BLaER1 treated with 17β-estradiol and CSF1 and Interleukin-3, amounts not matched to agents 10 nM and 100 nM (cell line): ENCODE measurements at regions not wholly inside any gene's neighbourhood (a gene's known extent, or its start where the extent isn't known, plus 50 kb on each side); places are given as distances from the start of the nearest gene placed in this dataset.

Experiments used
- H3K27ac ChIP-seq, 11 experiments: shearing (Covaris generic); formaldehyde crosslinking; 2 replicates each; pipeline ENCODE4 v1.8.1; 2022
- H3K27me3 ChIP-seq, 11 experiments: shearing (Covaris generic); formaldehyde crosslinking; 2 replicates each; pipeline ENCODE4 v1.8.1; 2022
- H3K36me3 ChIP-seq, 11 experiments: shearing (Covaris generic); formaldehyde crosslinking; 2 replicates each; pipeline ENCODE4 v1.8.1; 2022
- H3K4me1 ChIP-seq, 10 experiments: shearing (Covaris generic); formaldehyde crosslinking; 2 replicates each; pipeline ENCODE4 v1.8.1; 2022
- H3K4me2 ChIP-seq, 11 experiments: shearing (Covaris generic); formaldehyde crosslinking; 2 replicates each; pipeline ENCODE4 v1.8.1; 2022
- H3K4me3 ChIP-seq, 10 experiments: shearing (Covaris generic); formaldehyde crosslinking; 2 replicates each; pipeline ENCODE4 v1.8.1; 2022
- H3K9ac ChIP-seq, 11 experiments: shearing (Covaris generic); formaldehyde crosslinking; 2 replicates each; pipeline ENCODE4 v1.8.1; 2022
- H3K9me3 ChIP-seq, 11 experiments: shearing (Covaris generic); formaldehyde crosslinking; replicated peaks in 1 of 11; 2 replicates each; pipeline ENCODE4 v1.8.1; 2022
- H4K20me1 ChIP-seq, 11 experiments: shearing (Covaris generic); formaldehyde crosslinking; 2 replicates each; pipeline ENCODE4 v1.8.1; 2022
- Cebpa-rat ChIP-seq, 11 experiments: shearing (Covaris generic); IDR thresholded peaks; 2 replicates each; pipeline ENCODE4 v1.8.1; 2022

DNA sequence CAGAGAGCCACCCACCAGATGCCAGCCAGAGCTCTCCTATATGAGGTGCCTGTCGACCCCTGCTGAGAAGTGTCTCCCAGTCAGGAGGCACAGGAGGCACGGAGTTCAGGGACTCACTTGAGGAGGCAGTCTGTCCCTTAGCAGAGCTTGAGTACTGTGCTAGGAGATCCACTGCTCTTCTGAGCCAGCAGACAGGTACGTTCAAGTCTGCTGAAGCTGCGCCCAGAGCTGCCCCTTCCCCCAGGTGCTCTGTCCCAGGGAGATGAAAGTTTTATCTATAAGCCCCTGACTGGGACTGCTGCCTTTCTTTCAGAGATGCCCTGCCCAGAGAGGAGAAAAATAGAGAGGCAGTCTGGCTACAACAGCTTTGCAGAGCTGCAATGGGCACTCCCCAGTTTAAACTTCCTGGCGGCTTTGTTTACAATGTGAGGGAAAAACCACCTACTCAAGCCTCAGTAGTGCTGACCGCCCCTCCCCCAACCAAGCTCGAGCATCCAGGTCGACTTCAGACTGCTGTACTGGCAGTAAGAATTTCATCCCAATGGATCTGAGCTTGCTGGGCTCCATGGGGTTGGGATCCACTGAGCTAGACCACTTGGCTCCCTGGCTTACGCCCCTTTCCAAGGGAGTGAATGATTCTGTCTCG, 146.7 kb upstream of the USP15 start:
- no peaks in the 10 kb centered on the region for H3K9me3 ChIP-seq
- no peak overlapping the region for H3K27ac ChIP-seq
- no peak overlapping the region for H3K9ac ChIP-seq
- H3K4me2 ChIP-seq: no peak overlapping the region
- no peaks in the 10 kb centered on the region for H3K4me1 ChIP-seq
- no peaks in the 10 kb centered on the region for H3K27me3 ChIP-seq
- no peaks in the 10 kb centered on the region for H4K20me1 ChIP-seq
- H3K4me3 ChIP-seq: no peak overlapping the region
- TF ChIP-seq Cebpa-rat (IDR thresholded peaks at IDR 0.05): no peak
- H3K36me3 ChIP-seq: no peaks in the 10 kb centered on the region

DNA sequence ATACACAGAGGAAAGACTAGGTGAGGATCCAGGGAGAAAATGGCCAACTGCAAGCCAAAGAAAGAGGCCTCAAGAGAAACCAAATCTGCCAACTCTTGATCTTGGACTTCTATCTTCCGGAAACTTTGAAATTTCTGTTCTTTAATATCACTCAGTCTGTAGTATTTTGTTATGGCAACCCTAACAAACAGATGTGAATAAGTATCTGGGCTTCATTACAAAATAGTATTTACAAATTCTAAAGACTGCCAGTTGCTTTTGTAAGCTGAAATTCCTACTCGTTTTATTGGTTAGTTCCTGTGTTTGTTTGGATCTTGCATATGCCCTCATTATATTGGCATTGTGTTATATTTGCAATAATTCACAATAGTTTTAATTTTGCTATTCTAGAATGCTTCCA, 143.2 kb upstream of the USP15 start:
- Histone ChIP-seq H4K20me1 (no peaks in the 10 kb centered on the region), H3K4me2 (no peak overlapping the region), H3K4me1 (no peaks in the 10 kb centered on the region), H3K27me3 (no peaks in the 10 kb centered on the region), H3K4me3 (no peak overlapping the region), H3K36me3 (no peaks in the 10 kb centered on the region), H3K27ac (no peak overlapping the region), H3K9me3 (no peaks in the 10 kb centered on the region), H3K9ac (no peak overlapping the region)
- no peak for TF ChIP-seq Cebpa-rat (IDR thresholded peaks at IDR 0.05)

DNA sequence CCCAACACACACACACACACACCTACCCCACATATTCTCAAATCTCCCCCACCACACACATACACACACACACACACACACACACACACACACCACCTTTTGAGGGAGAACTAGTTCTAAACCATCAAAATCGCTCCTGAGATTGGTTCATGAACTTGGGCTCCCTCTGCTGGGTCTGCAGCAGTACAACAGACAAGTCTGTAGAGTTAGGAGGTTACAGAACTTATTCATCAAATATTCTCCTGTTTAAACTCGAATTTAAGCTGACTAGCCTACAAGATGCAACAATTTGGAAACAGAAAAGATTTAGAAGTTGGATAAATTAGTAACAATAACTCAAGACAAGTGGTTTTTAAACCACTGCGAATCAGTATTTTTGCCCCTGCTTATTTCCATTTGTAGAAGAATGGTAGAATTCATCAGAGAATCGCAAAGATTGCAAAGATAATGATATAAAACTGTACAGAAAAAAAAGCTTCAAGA, 136.4 kb upstream of the USP15 start:
- Histone ChIP-seq H3K9me3 (no peaks in the 10 kb centered on the region), H3K27me3 (no peaks in the 10 kb centered on the region), H3K4me2 (no peak overlapping the region), H3K27ac (no peak overlapping the region), H3K9ac (no peak overlapping the region), H4K20me1 (no peaks in the 10 kb centered on the region), H3K4me1 (peaks cover 0 to 8% (median 5%) of the 10 kb centered on the region in 10 experiments; a peak in 10 of 20 replicates), H3K36me3 (no peaks in the 10 kb centered on the region), H3K4me3 (no peak overlapping the region)
- TF ChIP-seq Cebpa-rat (IDR thresholded peaks at IDR 0.05): no peak

DNA sequence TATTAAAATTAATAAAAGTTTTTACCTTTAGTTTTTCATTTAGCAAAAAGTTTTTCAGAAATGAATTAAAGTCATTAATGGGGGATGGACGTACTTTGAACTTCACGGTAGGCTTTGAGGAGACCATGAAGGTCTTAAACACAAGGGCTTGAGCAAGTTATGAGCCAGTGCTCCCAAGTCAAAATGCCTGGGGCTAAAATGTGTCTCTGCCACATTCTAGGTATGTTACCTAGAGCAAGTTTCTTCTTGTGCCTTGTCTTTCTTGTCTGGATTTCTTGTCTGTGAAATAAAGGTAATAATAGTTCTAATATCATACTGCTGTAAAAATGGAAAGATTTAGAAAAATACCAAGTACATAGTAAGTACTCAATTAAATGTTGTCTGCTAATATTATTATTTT, 132.7 kb upstream of the USP15 start:
- TF ChIP-seq Cebpa-rat (IDR thresholded peaks at IDR 0.05): no peak
- peaks cover 0 to 10% (median 6%) of the 10 kb centered on the region in 10 experiments; a peak in 10 of 20 replicates for H3K4me1 ChIP-seq
- H3K27me3 ChIP-seq: no peaks in the 10 kb centered on the region
- H3K27ac ChIP-seq: no peak overlapping the region
- no peak overlapping the region for H3K9ac ChIP-seq
- H3K36me3 ChIP-seq: no peaks in the 10 kb centered on the region
- no peaks in the 10 kb centered on the region for H3K9me3 ChIP-seq
- H3K4me2 ChIP-seq: no peak overlapping the region
- no peaks in the 10 kb centered on the region for H4K20me1 ChIP-seq
- no peak overlapping the region for H3K4me3 ChIP-seq

DNA sequence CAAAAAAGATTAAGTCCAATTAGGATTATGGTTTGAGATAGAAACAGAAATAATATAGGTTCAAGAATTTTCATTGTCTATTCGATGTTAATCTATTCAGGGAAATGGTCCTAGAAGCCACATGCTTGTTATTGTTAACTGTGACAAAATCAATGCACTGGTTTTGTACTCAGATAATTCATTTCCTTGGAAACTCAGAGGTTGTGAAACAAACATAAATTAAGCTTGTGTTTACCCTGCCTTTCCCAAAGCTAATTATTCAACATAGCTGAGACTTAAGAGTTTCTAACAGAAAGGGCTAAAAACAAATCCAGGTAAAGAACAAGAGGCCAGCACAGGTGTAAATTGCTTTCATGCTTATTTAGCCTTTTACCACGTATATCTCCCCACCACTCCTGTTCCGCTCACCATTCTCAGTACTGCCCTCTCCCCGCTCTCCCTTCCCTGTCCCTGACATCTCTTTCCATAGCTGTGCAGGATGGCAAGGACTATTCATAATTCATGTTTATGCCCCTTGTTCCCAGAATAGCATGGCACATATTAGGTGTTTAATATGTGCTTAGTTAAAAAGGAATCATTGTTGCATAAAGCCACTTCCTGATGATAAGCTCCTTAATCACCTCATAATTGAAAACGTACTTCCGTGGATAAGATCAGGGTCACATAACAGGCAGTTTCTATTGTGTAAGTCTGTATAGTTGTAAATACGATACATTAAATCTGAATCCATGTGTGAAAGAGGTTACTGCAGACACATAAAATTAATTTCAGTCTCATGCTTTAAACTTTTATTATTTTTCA, 131.8 kb upstream of the USP15 start:
- Histone ChIP-seq H3K27ac (no peak overlapping the region), H3K4me3 (no peak overlapping the region), H3K9me3 (no peaks in the 10 kb centered on the region), H3K4me2 (peak overlapping the region in 6 of 11 experiments; percentile 8 to 38 (median 24); a peak in 7 of 22 replicates), H3K4me1 (peaks cover 0 to 10% (median 6%) of the 10 kb centered on the region in 10 experiments; a peak in 10 of 20 replicates), H3K36me3 (no peaks in the 10 kb centered on the region), H3K9ac (no peak overlapping the region), H3K27me3 (no peaks in the 10 kb centered on the region), H4K20me1 (no peaks in the 10 kb centered on the region)
- TF ChIP-seq Cebpa-rat (IDR thresholded peaks at IDR 0.05): no peak

DNA sequence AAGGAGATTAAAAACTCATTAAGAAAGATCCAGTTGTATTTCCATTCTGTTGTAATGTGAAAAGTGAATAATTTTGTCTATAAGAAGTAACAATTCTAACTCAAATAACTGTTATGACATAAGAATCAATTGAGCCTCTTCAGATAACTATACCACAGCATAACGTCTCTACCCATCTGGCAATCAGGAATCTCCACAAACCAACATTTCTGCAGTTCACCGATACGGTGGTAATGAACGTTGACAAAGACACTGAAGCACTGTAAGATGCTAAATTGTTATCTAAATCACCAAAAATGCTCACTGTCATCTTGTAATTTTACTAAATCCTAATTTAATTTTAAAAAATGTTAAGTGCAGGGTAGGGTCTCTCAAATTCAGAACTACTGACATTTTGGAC, 130.9 kb upstream of the USP15 start:
- Histone ChIP-seq H3K4me3 (no peak overlapping the region), H3K9ac (no peak overlapping the region), H3K4me2 (no peak overlapping the region), H3K9me3 (no peaks in the 10 kb centered on the region), H3K27ac (no peak overlapping the region), H4K20me1 (no peaks in the 10 kb centered on the region), H3K36me3 (no peaks in the 10 kb centered on the region), H3K4me1 (peaks cover 0 to 10% (median 6%) of the 10 kb centered on the region in 10 experiments; a peak in 10 of 20 replicates), H3K27me3 (no peaks in the 10 kb centered on the region)
- no peak for TF ChIP-seq Cebpa-rat (IDR thresholded peaks at IDR 0.05)

DNA sequence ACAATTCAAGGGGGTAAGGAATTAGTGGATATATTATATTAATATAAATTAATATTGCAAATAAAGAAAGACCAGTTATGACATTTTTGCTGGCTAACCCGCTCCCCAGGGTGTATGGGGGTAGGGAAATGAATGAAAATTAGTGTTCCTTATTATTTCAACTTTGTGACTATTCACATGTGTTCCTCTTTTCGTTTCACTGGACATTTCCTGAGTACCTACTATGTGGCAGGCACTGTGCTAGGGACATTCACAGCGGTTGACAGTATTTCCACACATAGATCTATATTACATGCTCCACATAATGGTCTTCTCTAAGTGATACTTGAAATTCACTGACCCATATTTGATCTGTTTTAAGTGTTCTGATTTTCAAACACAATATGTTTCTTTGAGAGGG, 129.8 kb upstream of the USP15 start:
- Histone ChIP-seq H3K4me1 (peaks cover 0 to 10% (median 6%) of the 10 kb centered on the region in 10 experiments; a peak in 10 of 20 replicates), H3K27ac (no peak overlapping the region), H3K27me3 (no peaks in the 10 kb centered on the region), H3K4me2 (no peak overlapping the region), H3K36me3 (no peaks in the 10 kb centered on the region), H3K9me3 (no peaks in the 10 kb centered on the region), H4K20me1 (no peaks in the 10 kb centered on the region), H3K4me3 (no peak overlapping the region), H3K9ac (no peak overlapping the region)
- no peak for TF ChIP-seq Cebpa-rat (IDR thresholded peaks at IDR 0.05)

DNA sequence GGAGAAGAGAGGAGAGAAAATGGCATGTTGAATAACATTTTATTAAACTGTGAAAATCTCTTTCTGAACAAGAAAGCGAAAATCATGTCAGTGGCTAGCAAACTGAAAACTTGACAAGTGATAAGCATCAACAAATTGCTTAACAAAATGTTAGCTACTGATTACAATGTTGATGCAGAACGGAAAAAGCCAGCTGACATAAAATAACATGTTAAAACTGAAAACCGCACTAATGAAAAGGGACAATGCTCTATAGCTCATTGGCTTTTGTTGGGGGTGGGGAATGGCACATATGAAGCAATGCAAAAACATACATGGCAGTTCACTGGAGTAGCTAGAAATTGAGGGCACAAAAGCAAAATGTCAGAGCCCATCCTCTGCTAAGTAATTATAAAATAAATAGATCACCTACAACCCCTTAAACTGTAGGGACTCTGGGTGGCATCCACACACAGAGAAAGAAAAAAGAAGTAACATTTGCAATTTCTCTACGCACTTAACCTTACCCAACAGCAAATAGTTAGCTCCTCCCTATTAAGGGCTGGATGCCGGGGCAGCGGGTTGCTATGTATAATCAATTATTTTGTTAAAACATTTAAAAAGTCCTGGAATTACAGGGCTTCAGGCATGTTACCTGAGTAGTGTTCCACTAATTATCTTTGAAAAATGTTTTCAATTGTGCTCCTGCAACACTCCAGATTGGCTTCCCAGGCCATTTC, 129.2 kb upstream of the USP15 start:
- H3K9me3 ChIP-seq: no peaks in the 10 kb centered on the region
- TF ChIP-seq Cebpa-rat (IDR thresholded peaks at IDR 0.05): no peak
- H3K27ac ChIP-seq: no peak overlapping the region

DNA sequence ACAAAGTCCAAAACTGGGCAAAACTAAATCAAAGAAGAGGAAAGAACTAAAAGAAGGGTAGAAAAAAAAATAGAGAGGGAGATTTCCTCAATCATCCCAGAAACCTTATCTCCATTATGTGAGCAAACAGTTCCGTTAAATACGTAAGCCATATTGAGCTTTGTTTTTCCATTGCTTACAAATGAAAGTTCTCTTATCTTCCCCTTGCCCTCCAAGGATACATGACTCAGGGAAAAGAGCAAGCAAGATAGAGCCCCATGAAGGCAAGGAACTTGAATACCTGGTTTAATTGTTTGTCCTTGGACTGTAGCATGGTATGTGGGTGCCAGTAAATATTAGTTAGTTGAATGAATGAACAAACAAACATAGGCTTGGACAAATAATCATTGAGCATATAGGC, 126.8 kb upstream of the USP15 start:
- Histone ChIP-seq H3K4me3 (no peak overlapping the region), H3K4me1 (peaks cover 0 to 6% (median 3%) of the 10 kb centered on the region in 10 experiments; a peak in 10 of 20 replicates), H3K27me3 (no peaks in the 10 kb centered on the region), H3K36me3 (no peaks in the 10 kb centered on the region), H3K27ac (no peak overlapping the region), H4K20me1 (no peaks in the 10 kb centered on the region), H3K9ac (no peak overlapping the region), H3K9me3 (no peaks in the 10 kb centered on the region), H3K4me2 (no peak overlapping the region)
- no peak for TF ChIP-seq Cebpa-rat (IDR thresholded peaks at IDR 0.05)

More for the DNA sequence above, 129.2 kb upstream of the USP15 start:
- H3K4me1 ChIP-seq: peaks cover 0 to 10% (median 6%) of the 10 kb centered on the region in 10 experiments; a peak in 10 of 20 replicates
- H4K20me1 ChIP-seq: no peaks in the 10 kb centered on the region
- H3K36me3 ChIP-seq: no peaks in the 10 kb centered on the region
- no peak overlapping the region for H3K4me2 ChIP-seq
- H3K4me3 ChIP-seq: no peak overlapping the region
- no peaks in the 10 kb centered on the region for H3K27me3 ChIP-seq
- no peak overlapping the region for H3K9ac ChIP-seq
